HG03097 (cell line): ENCODE measurements at regions not wholly inside any gene's neighbourhood (a gene's known extent, or its start where the extent isn't known, plus 50 kb on each side); places are given as distances from the start of the nearest gene placed in this dataset.
"Not testable (repeated sequence)": the region's sequence is repeated elsewhere in the genome, so short reads cannot be mapped to it uniquely, and the experiment has no call there.

Experiments used
- ATAC-seq: cut with Tn5 transposase; IDR thresholded peaks from one replicate; pipeline ENCODE4 v1.9.1; 2021; ENCODE audit not compliant: unreplicated experiment, low FRiP score

DNA sequence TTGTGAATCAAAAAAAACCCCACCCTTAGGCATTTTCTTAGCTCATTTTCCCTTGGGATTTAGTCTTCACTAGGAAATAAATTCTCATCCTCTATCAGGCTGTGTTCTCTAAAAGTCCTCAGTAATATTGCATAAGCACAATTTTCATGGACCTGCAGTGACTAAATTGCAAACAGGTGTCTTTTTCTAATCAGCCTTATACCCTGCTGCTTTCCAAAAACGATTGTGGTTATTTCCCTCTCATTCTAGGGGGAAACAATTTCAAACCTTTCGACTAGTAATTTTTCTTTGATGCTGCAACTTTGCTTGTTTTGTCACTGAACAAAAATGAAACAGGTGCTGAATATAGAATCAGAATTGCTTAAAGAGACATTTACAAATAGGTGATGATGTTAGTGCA is 549.9 kb downstream of the PDHA2 start:
- no peak for ATAC-seq

- ATAC-seq: no peak
These were observed 550.5 kb downstream of the PDHA2 start for GRCh38 chr4:96390404-96390803.

DNA sequence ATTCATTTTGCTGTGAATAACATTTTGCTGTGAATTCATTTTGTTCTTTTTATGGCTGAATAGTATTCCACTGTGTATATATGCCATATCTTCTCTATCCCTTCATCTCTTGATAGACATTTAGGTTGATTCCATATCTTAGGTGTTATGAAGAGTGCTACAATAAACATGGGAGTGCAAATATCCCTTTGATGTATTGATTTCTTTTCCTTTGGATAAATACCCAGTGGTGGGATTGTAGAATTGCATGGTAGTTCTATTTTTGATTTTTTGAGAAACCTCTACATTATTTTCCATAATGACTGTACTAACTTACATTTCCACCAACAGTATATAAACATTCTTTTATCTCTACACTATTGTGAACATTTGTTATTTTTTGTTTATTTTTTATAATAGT is 555.9 kb downstream of the PDHA2 start:
- ATAC-seq: no peak

GRCh38 chr4:96406742-96407141 is 566.8 kb downstream of the PDHA2 start:
- ATAC-seq: no peak

- ATAC-seq: no peak
These were observed 567.3 kb downstream of the PDHA2 start for GRCh38 chr4:96407225-96407624.

DNA sequence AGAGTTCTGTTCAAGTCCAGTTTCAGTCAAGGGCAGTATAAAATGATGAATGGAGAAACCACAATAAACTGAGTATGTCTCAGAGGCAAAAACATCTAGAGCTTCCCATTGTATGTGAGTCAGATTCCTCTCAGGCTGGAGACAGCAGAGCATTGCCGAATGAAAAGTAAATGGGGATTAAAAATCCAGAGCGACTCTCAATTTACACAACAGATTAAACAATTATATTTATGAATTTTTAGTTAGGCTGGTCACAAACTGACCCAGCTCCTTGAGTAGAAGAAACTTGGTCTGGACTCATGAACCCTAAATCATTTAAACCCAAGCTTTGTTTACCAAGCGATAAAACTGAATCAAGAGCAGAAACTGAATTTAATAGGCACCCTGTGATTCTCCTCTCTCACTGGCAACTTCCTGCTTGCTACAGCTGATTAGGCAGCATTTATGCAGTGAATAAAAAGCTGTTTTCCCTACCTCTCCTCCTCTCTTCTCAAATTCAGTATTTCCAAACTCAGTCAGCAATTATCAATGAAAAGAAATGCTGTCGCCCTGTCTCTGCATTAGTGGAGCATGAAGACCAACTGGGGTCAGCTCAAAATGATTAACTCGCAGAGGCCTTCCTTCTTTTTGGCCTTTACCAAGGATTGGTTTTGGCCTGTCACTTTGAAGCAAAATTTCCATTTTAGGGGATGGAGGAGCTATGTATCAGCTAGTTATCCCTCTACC is 568.0 kb downstream of the PDHA2 start:
- ATAC-seq: no peak

- ATAC-seq: not testable (repeated sequence)
These were observed 575.0 kb downstream of the PDHA2 start for GRCh38 chr4:96414853-96415252.

DNA sequence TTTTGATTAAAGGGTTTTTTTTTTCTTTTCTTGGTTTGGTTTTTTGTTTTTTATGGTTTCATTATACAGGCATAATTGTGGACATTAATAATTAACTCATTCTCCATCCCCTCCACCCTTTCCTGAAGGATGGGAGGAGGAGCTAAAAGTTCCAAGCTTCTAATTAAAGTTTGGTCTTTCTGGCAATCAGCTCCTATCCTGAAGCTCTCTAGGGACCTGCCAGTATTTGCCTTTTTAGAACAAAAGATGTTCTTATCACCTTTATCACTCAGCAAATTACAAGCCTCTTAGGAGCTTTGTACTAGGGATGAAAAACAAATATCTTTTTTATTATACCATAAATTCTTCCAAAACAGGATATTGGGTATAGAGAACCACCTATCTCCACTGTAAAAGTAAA is 589.8 kb downstream of the PDHA2 start:
- ATAC-seq: no peak

GRCh38 chr4:96431094-96431493 is 591.2 kb downstream of the PDHA2 start:
- ATAC-seq: no peak

DNA sequence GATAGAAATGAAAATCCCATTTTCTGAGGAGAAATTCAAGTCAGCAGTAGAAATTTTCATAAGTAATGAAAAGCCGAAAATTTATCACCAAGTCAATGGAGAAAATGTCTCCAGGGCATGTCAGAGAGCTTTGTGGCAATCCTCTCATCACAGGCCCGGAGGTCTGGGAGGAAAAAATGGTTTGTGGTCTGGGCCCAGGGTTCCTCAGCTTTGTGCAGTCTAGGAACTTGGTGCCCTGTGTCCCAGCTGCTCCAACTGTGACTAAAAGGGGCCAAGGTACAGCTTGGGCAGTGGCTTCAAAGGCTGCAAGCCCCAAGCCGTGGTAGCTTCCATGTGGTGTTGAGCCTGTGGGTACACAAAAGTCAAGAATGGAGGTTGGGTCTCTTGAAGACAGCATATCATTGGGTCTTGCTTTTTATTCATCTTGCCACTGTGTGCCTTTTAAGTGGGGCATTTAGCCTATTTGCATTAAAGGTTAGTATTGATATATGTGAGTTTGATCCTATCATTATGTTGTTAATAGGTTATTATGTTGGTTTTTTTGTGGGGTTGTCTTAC is 608.5 kb downstream of the PDHA2 start:
- ATAC-seq: no peak

- no peak for ATAC-seq
These were observed 615.3 kb downstream of the PDHA2 start for GRCh38 chr4:96455045-96455720.

DNA sequence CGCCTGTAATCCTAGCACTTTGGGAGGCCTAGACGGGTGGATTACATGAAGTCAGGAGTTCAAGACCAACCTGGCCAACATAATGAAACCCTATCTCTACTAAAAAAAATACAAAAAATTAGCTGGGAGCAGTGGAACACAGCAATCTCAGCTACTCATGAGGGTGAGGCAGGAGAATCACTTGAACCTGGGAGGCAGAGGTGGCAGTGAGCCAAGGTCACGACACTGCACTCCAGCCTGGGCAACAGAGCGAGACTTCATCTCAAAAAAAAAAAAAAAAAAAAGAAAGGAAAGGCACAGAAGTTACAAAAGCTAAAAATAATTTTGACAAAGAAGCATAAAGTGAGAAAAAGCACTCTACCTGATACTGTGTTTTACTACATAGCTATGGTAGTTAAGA is 618.1 kb downstream of the PDHA2 start:
- ATAC-seq: not testable (repeated sequence)

DNA sequence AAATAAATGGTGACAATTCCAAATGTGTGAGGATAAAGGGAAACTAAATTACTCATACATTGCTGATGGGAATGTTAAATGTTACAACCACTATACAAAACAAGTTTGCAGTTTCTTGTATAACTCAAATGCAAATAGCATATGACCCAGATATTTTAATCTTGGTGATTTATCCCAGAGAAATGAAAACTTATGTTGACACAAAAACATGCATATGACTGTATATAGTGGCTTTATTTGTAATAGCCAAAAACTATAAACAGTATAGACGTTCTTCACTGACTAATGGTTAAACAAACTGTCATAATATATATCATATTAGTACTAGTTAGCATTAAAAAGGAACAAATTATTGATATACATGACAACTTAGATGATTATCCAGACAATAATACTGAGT is 619.2 kb downstream of the PDHA2 start:
- ATAC-seq: no peak

GRCh38 chr4:96465834-96466233 is 625.9 kb downstream of the PDHA2 start:
- ATAC-seq: no peak

GRCh38 chr4:96471956-96472867 is 632.3 kb downstream of the PDHA2 start:
- ATAC-seq: no peak

- no peak for ATAC-seq
These were observed 633.4 kb downstream of the PDHA2 start for GRCh38 chr4:96473246-96473645.

DNA sequence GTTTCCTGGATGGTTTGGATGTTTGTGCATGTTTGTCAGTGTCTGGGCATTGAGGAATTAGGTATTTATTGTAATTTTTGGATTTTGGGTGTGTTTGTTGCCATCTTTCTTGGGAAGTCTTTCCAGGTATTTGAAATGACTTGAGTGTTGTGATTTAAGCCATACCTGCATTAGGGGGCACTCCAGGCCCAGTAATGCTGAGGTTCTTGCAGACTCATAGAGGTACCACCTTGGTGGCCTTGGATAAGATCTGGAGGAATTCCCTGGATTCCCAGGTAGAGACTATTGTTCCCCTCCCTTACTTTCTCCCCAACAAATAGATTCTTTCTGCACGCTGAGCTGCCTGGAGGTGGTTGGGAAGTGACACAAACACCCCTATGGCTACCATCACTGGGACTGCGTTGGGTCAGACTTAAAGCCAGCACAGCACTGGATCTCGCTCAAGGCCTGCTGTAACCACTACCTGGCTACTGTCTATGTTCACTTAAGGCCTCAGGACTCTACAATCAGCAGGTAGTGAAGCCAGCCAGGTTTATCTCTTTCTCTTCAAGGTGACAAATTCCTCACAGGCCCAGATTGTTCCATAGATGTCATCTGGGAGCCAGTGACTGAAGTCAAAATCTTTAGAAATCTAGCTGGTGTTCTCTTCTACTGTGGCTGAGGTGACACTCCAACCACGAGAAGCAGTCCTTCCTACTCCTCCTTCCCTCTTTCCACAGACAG is 643.6 kb downstream of the PDHA2 start:
- no peak for ATAC-seq

DNA sequence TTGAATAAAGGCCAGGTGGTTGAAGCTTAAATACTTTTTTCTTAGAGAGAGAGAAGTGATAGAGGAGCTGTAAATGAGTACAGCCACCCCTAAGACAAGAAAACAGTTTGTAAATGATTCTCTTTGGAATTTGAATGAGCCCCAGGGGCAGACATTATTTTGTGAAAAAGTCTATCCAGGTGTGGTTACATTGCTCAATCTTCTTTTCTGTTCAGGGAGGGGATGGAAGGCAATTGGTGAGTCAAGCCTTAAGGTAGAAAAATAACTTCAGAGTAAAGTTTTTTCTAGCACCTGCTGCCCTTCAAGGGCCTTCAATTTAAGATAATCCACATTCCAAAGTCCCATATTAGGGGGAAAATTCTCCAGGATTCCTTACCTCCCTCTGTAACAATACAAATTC is 646.7 kb downstream of the PDHA2 start:
- ATAC-seq: no peak

GRCh38 chr4:96497621-96498020 is 657.7 kb downstream of the PDHA2 start:
- ATAC-seq: no peak

GRCh38 chr4:96504386-96504785 is 664.5 kb downstream of the PDHA2 start:
- ATAC-seq: no peak
